H1 (cell line): ENCODE measurements at regions not wholly inside any gene's neighbourhood (a gene's known extent, or its start where the extent isn't known, plus 50 kb on each side); places are given as distances from the start of the nearest gene placed in this dataset.
A peak's percentile ranks its signal among the peaks of the same experiment; 100 is the strongest.

Source experiments
- CTCF ChIA-PET: fragments of 300-600 bp; sonication (Branson Sonifier 250); formaldehyde crosslinking; loops from one replicate; lab custom pipeline; 2021; ENCODE audit not compliant: partially characterized antibody; lab: Charles Lee
- POLR2A ChIA-PET: fragments of 300-600 bp; sonication (Branson Sonifier 250); formaldehyde crosslinking; loops from one replicate; lab custom pipeline; 2021; ENCODE audit warnings: inconsistent platforms; ENCODE audit not compliant: partially characterized antibody; lab: Charles Lee
- DNase-seq, 2 experiments: peaks; one replicate each; pipeline versions ENCODE4 v3.0.0 to v3.0.0-alpha.2; 2010 to 2022; ENCODE audit warnings: low spot score in 2 of 2, low read depth in 1 of 2, mixed read lengths in 1 of 2
- FAIRE-seq: peaks from 2 replicates; lab custom pipeline; 2011; peaks lifted over from hg19 to GRCh38; lab: Jason Lieb, UNC
- H2AFZ ChIP-seq: 2 replicates; pipeline ENCODE4 v1.8.1; 2012; ENCODE audit warnings: low read length, inconsistent platforms
- H2AK5ac ChIP-seq: 2 replicates; pipeline ENCODE4 v1.6.1; 2013; ENCODE audit warnings: low read depth, low read length
- H2BK120ac ChIP-seq: replicated peaks from 2 replicates; pipeline ENCODE3; 2013; ENCODE audit warnings: low read depth, low read length, inconsistent platforms
- H2BK12ac ChIP-seq: 2 replicates; pipeline ENCODE4 v1.6.1; 2013; ENCODE audit warnings: low read depth, low read length
- H2BK15ac ChIP-seq: 2 replicates; pipeline ENCODE4 v1.6.1; 2013; ENCODE audit warnings: low read length
- H2BK20ac ChIP-seq: 2 replicates; pipeline ENCODE4 v1.6.1; 2013; ENCODE audit warnings: low read length
- H2BK5ac ChIP-seq: 2 replicates; pipeline ENCODE4 v1.6.1; 2013; ENCODE audit warnings: low read depth, low read length
- H3K14ac ChIP-seq: 2 replicates; pipeline ENCODE4 v1.6.1; 2013; ENCODE audit warnings: inconsistent platforms; ENCODE audit not compliant: insufficient read length
- H3K18ac ChIP-seq: 2 replicates; pipeline ENCODE4 v1.6.1; 2013; ENCODE audit warnings: low read length; ENCODE audit errors: extremely low read depth
- H3K23ac ChIP-seq: 2 replicates; pipeline ENCODE4 v1.6.1; 2013; ENCODE audit warnings: inconsistent platforms; ENCODE audit not compliant: insufficient read length
- H3K23me2 ChIP-seq: 2 replicates; pipeline ENCODE4 v1.6.1; 2013; ENCODE audit warnings: low read depth, low read length
- H3K27ac ChIP-seq: 2 replicates; pipeline ENCODE4 v1.6.1; 2011; ENCODE audit warnings: low read depth, low read length, inconsistent platforms
- H3K27me3 ChIP-seq, 4 experiments: replicated peaks in 1 of 4; 1 replicate in 1 of 4; 2 replicates in 3 of 4; pipeline versions ENCODE4 v1.6.1 to v1.8.1; 2011 to 2013; ENCODE audit warnings: low read length in 3 of 4, mild to moderate bottlenecking in 3 of 4, inconsistent platforms in 2 of 4, mixed read lengths in 2 of 4, moderate library complexity in 1 of 4; ENCODE audit not compliant: control insufficient read depth in 3 of 4, insufficient read depth in 3 of 4; ENCODE audit errors: extremely low read depth in 1 of 4
- H3K36me3 ChIP-seq, 4 experiments: 2 replicates each; pipeline versions ENCODE4 v1.6.1 to v1.8.1; 2011 to 2013; ENCODE audit warnings: mild to moderate bottlenecking in 4 of 4, low read length in 3 of 4, moderate library complexity in 2 of 4, control low read depth in 1 of 4, inconsistent platforms in 1 of 4; ENCODE audit not compliant: insufficient read depth in 4 of 4, control insufficient read depth in 2 of 4
- H3K4ac ChIP-seq: replicated peaks from 2 replicates; pipeline ENCODE3; 2013; ENCODE audit warnings: low read length, low read depth, mixed read lengths, inconsistent platforms; ENCODE audit not compliant: insufficient read length
- H3K4me1 ChIP-seq, 4 experiments: replicated peaks in 1 of 4; 1 replicate in 1 of 4; 2 replicates in 3 of 4; pipeline versions ENCODE4 v1.6.1 to v1.8.1; 2011 to 2013; ENCODE audit warnings: low read length in 3 of 4, inconsistent platforms in 2 of 4, mixed read lengths in 1 of 4; ENCODE audit not compliant: insufficient read depth in 4 of 4, control insufficient read depth in 3 of 4
- H3K4me2 ChIP-seq, 2 experiments: 2 replicates each; pipeline versions ENCODE4 v1.6.1 to v1.8.1; 2011 to 2013; ENCODE audit warnings: low read depth in 2 of 2, low read length in 2 of 2, control low read depth in 1 of 2, inconsistent platforms in 1 of 2, mild to moderate bottlenecking in 1 of 2; ENCODE audit not compliant: insufficient read depth in 1 of 2
- H3K4me3 ChIP-seq, 4 experiments: fragments of 200-600, 300-600 bp in 1 of 4; sonication (generic), shearing (Covaris generic), sonication (Bioruptor Twin) in 1 of 4; 2 replicates each; pipeline versions ENCODE4 v1.5.1 to v1.8.1; 2011 to 2016; ENCODE audit warnings: low read length in 4 of 4, low read depth in 3 of 4, control low read depth in 2 of 4, inconsistent platforms in 2 of 4, mild to moderate bottlenecking in 2 of 4, mixed read lengths in 1 of 4, moderate library complexity in 1 of 4; ENCODE audit not compliant: insufficient read depth in 2 of 4; ENCODE audit errors: extremely low read depth in 1 of 4
- H3K56ac ChIP-seq: replicated peaks from 2 replicates; pipeline ENCODE3; 2013; ENCODE audit warnings: low read depth, mild to moderate bottlenecking, mixed read lengths, low read length, inconsistent platforms; ENCODE audit not compliant: insufficient read length
- H3K79me1 ChIP-seq: 2 replicates; pipeline ENCODE4 v1.6.1; 2013; ENCODE audit warnings: low read depth, low read length, control low read depth
- H3K79me2 ChIP-seq, 2 experiments: 2 replicates each; pipeline versions ENCODE4 v1.6.1 to v1.8.1; 2012 to 2013; ENCODE audit warnings: low read length in 2 of 2, mild to moderate bottlenecking in 2 of 2, inconsistent platforms in 1 of 2; ENCODE audit not compliant: insufficient read depth in 2 of 2, control insufficient read depth in 1 of 2
- H3K9ac ChIP-seq, 4 experiments: replicated peaks in 1 of 4; 1 replicate in 1 of 4; 2 replicates in 3 of 4; pipeline versions ENCODE4 v1.6.1 to v1.8.1; 2011 to 2013; ENCODE audit warnings: low read depth in 3 of 4, low read length in 3 of 4, control low read depth in 2 of 4, mild to moderate bottlenecking in 2 of 4, moderate library complexity in 2 of 4, inconsistent platforms in 1 of 4; ENCODE audit errors: extremely low read depth in 1 of 4
- H3K9me3 ChIP-seq, 2 experiments: 2 replicates each; pipeline versions ENCODE4 v1.6.1 to v1.8.1; 2012 to 2013; ENCODE audit warnings: mild to moderate bottlenecking in 2 of 2, moderate library complexity in 2 of 2, control low read depth in 1 of 2, inconsistent platforms in 1 of 2, low read depth in 1 of 2, low read length in 1 of 2, mixed read lengths in 1 of 2; ENCODE audit not compliant: insufficient read depth in 2 of 2
- H4K20me1 ChIP-seq, 2 experiments: replicated peaks in 1 of 2; 2 replicates each; pipeline versions ENCODE3 to v1.8.1; 2011 to 2013; ENCODE audit warnings: inconsistent platforms in 2 of 2, low read length in 2 of 2, mild to moderate bottlenecking in 1 of 2; ENCODE audit not compliant: insufficient read depth in 2 of 2, control insufficient read depth in 1 of 2
- H4K5ac ChIP-seq: 2 replicates; pipeline ENCODE4 v1.6.1; 2013; ENCODE audit warnings: low read length, low read depth, mixed read lengths, inconsistent platforms; ENCODE audit not compliant: insufficient read length
- H4K8ac ChIP-seq: 2 replicates; pipeline ENCODE4 v1.8.0; 2013; ENCODE audit warnings: mild to moderate bottlenecking, moderate library complexity, low read length, inconsistent platforms; ENCODE audit not compliant: insufficient read depth; ENCODE audit errors: extremely low read depth
- H4K91ac ChIP-seq: replicated peaks from 2 replicates; pipeline ENCODE3; 2013; ENCODE audit warnings: low read length, mixed read lengths, inconsistent platforms; ENCODE audit not compliant: insufficient read length
- CBX8 ChIP-seq: fragments of 300-800, 300-1000 bp; sonication (generic); IDR thresholded peaks from 2 replicates; pipeline ENCODE4 v1.7.1; 2016; ENCODE audit warnings: low read depth, low read length, borderline replicate concordance
- CHD2 ChIP-seq: IDR thresholded peaks from 2 replicates; pipeline ENCODE4 v1.6.1; 2012; ENCODE audit warnings: low read length, improper control_type of control experiment
- CREB1 ChIP-seq: IDR thresholded peaks from 2 replicates; pipeline ENCODE4 v1.6.1; 2012; ENCODE audit warnings: inconsistent platforms
- JUND ChIP-seq: IDR thresholded peaks from 2 replicates; pipeline ENCODE4 v1.6.1; 2011; ENCODE audit warnings: mild to moderate bottlenecking, improper control_type of control experiment, low read length
- MAFK ChIP-seq: IDR thresholded peaks from 2 replicates; pipeline ENCODE4 v1.6.1; 2012; ENCODE audit warnings: low read depth, mild to moderate bottlenecking, improper control_type of control experiment, low read length
- POU5F1 ChIP-seq: IDR thresholded peaks from 2 replicates; pipeline ENCODE4 v1.6.1; 2011; ENCODE audit warnings: low read depth, mild to moderate bottlenecking, low read length, moderate library complexity
- SUZ12 ChIP-seq: fragments of 200-600 bp; sonication (generic); IDR thresholded peaks from 2 replicates; pipeline ENCODE4 v1.6.1; 2012; ENCODE audit warnings: mild to moderate bottlenecking, inconsistent platforms, low read length, moderate library complexity, mixed read lengths
- TEAD4 ChIP-seq: IDR thresholded peaks from 2 replicates; pipeline ENCODE4 v1.6.1; 2012; ENCODE audit warnings: low read depth, low read length, inconsistent platforms, mixed read lengths
- WGBS, 2 experiments: shearing (Covaris generic) in 1 of 2; methylation state at CpG; one replicate each; pipeline versions ENCODE4 v1.1.6 to v1.1.7; 2013 to 2015; ENCODE audit warnings: low lambda C conversion rate in 2 of 2, mixed read lengths in 2 of 2, inconsistent platforms in 1 of 2, low coverage in 1 of 2, missing lambda C conversion rate in 1 of 2; ENCODE audit not compliant: insufficient replicate concordance in 2 of 2, insufficient coverage in 1 of 2, insufficient read length in 1 of 2; ENCODE audit errors: extremely low coverage in 1 of 2, missing lambda C conversion rate in 1 of 2; 5-methylcytosine and 5-hydroxymethylcytosine counted together
- TF ChIP-seq, protein P1 (sequence below): IDR thresholded peaks from 2 replicates; pipeline ENCODE4 v1.6.1; 2011; ENCODE audit warnings: low read length, improper control_type of control experiment
- TF ChIP-seq, protein P2 (sequence below), 3 experiments: IDR thresholded peaks; 1 replicate in 2 of 3; 2 replicates in 1 of 3; pipeline versions ENCODE4 v1.5.1 to v1.6.1; 2011; ENCODE audit warnings: low read length in 3 of 3, mild to moderate bottlenecking in 3 of 3, inconsistent platforms in 2 of 3, low read depth in 1 of 3, moderate library complexity in 1 of 3; ENCODE audit not compliant: insufficient read depth in 1 of 3; ENCODE audit errors: control extremely low read depth in 1 of 3

DNA sequence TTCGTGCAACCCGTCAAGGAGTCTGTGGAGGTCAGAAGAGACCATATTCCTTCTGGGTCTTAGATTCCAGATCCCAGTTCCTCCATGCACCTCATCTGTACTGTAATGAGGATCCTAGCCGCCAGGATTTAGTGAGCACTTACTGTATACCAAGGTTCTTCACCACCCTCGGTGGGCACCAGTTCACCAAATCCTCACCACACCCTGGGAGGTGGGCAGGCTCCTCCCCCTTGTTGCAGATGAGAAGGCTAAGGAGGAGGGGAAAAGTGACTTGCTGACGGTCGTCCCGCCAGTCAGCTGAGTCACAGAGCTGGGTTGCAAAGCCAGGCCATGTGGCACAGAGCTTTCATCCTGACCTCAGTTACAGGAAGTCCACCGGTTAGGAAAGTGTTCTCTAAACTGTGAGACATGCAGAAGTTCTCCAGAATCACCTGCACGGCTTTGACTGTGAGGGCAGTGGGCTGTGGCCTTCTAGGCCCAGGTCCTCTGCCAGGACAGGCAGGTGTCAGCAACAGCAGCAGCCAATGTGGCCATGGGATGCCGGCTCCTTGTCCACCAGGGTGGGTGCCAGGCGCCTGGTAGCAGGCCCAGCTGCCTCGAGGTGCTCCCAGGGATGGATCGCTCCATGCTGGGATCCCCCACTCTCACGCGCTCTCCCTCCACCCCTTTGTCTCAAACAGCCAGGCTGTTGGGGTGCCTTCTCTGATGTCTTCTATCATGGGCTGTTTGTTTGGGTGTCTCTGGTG, 240.3 kb upstream of the GSE1 start:
- Histone ChIP-seq H3K23me2 (no peaks in the 10 kb centered on the region; the same call in 1 of the 2 replicates), H3K4me3 (no peak overlapping the region), H2AFZ (no peak overlapping the region), H3K9ac (no peak overlapping the region), H3K56ac (no peak overlapping the region), H2BK15ac (0 out of 2 replicates have a peak overlapping the region, but pooled peaks have one; percentile 32), H3K23ac (no peak overlapping the region), H3K27me3 (peaks cover 0 to 1% (median 0%) of the 10 kb centered on the region in 4 experiments; a peak in 2 of 7 replicates), H3K9me3 (no peaks in the 10 kb centered on the region), H2BK12ac (no peak overlapping the region), H3K14ac (no peak overlapping the region), H4K8ac (no peak overlapping the region), H2BK120ac (no peak overlapping the region), H3K4ac (no peak overlapping the region), H3K4me1 (peaks cover 0 to 5% (median 2%) of the 10 kb centered on the region in 4 experiments; a peak in 5 of 7 replicates), H2BK20ac (no peak overlapping the region), H4K5ac (no peak overlapping the region), H4K91ac (no peak overlapping the region), H2BK5ac (no peak overlapping the region), H4K20me1 (peaks cover 10 to 11% of the 10 kb centered on the region in 2 experiments), H3K36me3 (no peaks in the 10 kb centered on the region), H3K27ac (no peak overlapping the region), H3K18ac (no peak overlapping the region), H3K4me2 (no peak overlapping the region), H3K79me2 (no peaks in the 10 kb centered on the region), H2AK5ac (no peak overlapping the region; the same call in 1 of the 2 replicates), H3K79me1 (peaks cover 4% of the 10 kb centered on the region)
- ChIA-PET CTCF (interaction anchor here (0.5 to 12.5 kb wide), 13 partner anchors 9 to 1014 kb away, joined by 3 to 177 read pairs (median 4); partner anchors contain the start of gene GSE1), POLR2A (no interaction called here)
- no peak for FAIRE-seq
- no peak for DNase-seq
- 82% methylated on average over 15 of the region's 15 CpGs; no CpG with 5 or more reads in 1 of the 2 experiments for WGBS, 2 experiments
- TF ChIP-seq, protein P1, sequence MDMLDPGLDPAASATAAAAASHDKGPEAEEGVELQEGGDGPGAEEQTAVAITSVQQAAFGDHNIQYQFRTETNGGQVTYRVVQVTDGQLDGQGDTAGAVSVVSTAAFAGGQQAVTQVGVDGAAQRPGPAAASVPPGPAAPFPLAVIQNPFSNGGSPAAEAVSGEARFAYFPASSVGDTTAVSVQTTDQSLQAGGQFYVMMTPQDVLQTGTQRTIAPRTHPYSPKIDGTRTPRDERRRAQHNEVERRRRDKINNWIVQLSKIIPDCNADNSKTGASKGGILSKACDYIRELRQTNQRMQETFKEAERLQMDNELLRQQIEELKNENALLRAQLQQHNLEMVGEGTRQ: no peak
- TF ChIP-seq CREB1 (no peak), JUND (no peak), MAFK (no peak), SUZ12 (no peak), CHD2 (no peak), POU5F1 (no peak), CBX8 (no peak), TEAD4 (no peak)
- TF ChIP-seq, protein P2, sequence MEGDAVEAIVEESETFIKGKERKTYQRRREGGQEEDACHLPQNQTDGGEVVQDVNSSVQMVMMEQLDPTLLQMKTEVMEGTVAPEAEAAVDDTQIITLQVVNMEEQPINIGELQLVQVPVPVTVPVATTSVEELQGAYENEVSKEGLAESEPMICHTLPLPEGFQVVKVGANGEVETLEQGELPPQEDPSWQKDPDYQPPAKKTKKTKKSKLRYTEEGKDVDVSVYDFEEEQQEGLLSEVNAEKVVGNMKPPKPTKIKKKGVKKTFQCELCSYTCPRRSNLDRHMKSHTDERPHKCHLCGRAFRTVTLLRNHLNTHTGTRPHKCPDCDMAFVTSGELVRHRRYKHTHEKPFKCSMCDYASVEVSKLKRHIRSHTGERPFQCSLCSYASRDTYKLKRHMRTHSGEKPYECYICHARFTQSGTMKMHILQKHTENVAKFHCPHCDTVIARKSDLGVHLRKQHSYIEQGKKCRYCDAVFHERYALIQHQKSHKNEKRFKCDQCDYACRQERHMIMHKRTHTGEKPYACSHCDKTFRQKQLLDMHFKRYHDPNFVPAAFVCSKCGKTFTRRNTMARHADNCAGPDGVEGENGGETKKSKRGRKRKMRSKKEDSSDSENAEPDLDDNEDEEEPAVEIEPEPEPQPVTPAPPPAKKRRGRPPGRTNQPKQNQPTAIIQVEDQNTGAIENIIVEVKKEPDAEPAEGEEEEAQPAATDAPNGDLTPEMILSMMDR (IDR thresholded peaks at IDR 0.05; ENCODE audit: control extremely low read depth in 1 of 3, insufficient read depth in 1 of 3, low read depth in 1 of 3, low read length in 3 of 3): no peak
